Common myeloid progenitor, CD34-positive (primary cell): ENCODE measurements at regions not wholly inside any gene's neighbourhood (a gene's known extent, or its start where the extent isn't known, plus 50 kb on each side); places are given as distances from the start of the nearest gene placed in this dataset.
"Not testable (repeated sequence)": the region's sequence is repeated elsewhere in the genome, so short reads cannot be mapped to it uniquely, and the experiment has no call there.

Experiments
- CTCF ChIA-PET: fragments of 350-600 bp; sonication (Branson Sonifier 250); formaldehyde crosslinking; loops from one replicate; lab custom pipeline; 2021; ENCODE audit warnings: antibody characterized with exemption; lab: Charles Lee
- POLR2A ChIA-PET: fragments of 350-600 bp; sonication (Branson Sonifier 250); formaldehyde crosslinking; loops from one replicate; lab custom pipeline; 2021; ENCODE audit warnings: antibody characterized with exemption; lab: Charles Lee
- DNase-seq, 3 donors: peaks; one replicate each; pipeline versions ENCODE4 v3.0.0 to v3.0.0-alpha.2; 2013
- H3K27ac ChIP-seq, 2 experiments: 1 replicate in 1 of 2; 2 replicates in 1 of 2; pipeline ENCODE4 v1.7.0; 2013; ENCODE audit warnings: inconsistent platforms in 2 of 2, low read length in 2 of 2, mild to moderate bottlenecking in 2 of 2, low read depth in 1 of 2, moderate library complexity in 1 of 2; ENCODE audit not compliant: severe bottlenecking in 2 of 2, insufficient read depth in 1 of 2, poor library complexity in 1 of 2
- H3K27me3 ChIP-seq, 5 experiments: replicated peaks in 2 of 5; 1 replicate in 3 of 5; 2 replicates in 2 of 5; pipeline versions ENCODE4 v1.6.1 to v1.7.0; 2013; ENCODE audit warnings: low read length in 4 of 5, mild to moderate bottlenecking in 2 of 5, moderate library complexity in 2 of 5, inconsistent platforms in 1 of 5; ENCODE audit not compliant: insufficient read depth in 5 of 5, control insufficient read depth in 4 of 5
- H3K36me3 ChIP-seq, 4 experiments: 1 replicate in 2 of 4; 2 replicates in 2 of 4; pipeline versions ENCODE4 v1.6.1 to v1.7.0; 2013; ENCODE audit warnings: low read length in 3 of 4, control low read depth in 1 of 4, mild to moderate bottlenecking in 1 of 4; ENCODE audit not compliant: control insufficient read depth in 4 of 4, insufficient read depth in 4 of 4
- H3K4me1 ChIP-seq, 4 experiments: 1 replicate in 3 of 4; 2 replicates in 1 of 4; pipeline versions ENCODE4 v1.6.1 to v1.7.1; 2013; ENCODE audit warnings: low read length in 3 of 4, mild to moderate bottlenecking in 3 of 4, control low read depth in 1 of 4, inconsistent platforms in 1 of 4, moderate library complexity in 1 of 4; ENCODE audit not compliant: control insufficient read depth in 4 of 4, insufficient read depth in 4 of 4; ENCODE audit errors: control extremely low read depth in 1 of 4
- H3K4me3 ChIP-seq, 7 experiments: 1 replicate in 4 of 7; 2 replicates in 3 of 7; pipeline versions ENCODE4 v1.5.1 to v1.7.0; 2013; ENCODE audit warnings: mild to moderate bottlenecking in 7 of 7, low read length in 6 of 7, moderate library complexity in 6 of 7, inconsistent platforms in 2 of 7, low read depth in 2 of 7, control low read depth in 1 of 7; ENCODE audit not compliant: insufficient read depth in 4 of 7, control insufficient read depth in 1 of 7; ENCODE audit errors: extremely low read depth in 1 of 7
- H3K9me3 ChIP-seq, 5 experiments: 1 replicate in 4 of 5; 2 replicates in 1 of 5; pipeline versions ENCODE4 v1.6.1 to v1.7.1; 2013; ENCODE audit warnings: low read length in 4 of 5, mild to moderate bottlenecking in 2 of 5, inconsistent platforms in 1 of 5, low read depth in 1 of 5, moderate library complexity in 1 of 5; ENCODE audit not compliant: control insufficient read depth in 4 of 5, insufficient read depth in 2 of 5; ENCODE audit errors: control extremely low read depth in 1 of 5
- WGBS: methylation state at CpG from one replicate; pipeline ENCODE4 v1.1.5; 2013; ENCODE audit not compliant: insufficient coverage; 5-methylcytosine and 5-hydroxymethylcytosine counted together

DNA sequence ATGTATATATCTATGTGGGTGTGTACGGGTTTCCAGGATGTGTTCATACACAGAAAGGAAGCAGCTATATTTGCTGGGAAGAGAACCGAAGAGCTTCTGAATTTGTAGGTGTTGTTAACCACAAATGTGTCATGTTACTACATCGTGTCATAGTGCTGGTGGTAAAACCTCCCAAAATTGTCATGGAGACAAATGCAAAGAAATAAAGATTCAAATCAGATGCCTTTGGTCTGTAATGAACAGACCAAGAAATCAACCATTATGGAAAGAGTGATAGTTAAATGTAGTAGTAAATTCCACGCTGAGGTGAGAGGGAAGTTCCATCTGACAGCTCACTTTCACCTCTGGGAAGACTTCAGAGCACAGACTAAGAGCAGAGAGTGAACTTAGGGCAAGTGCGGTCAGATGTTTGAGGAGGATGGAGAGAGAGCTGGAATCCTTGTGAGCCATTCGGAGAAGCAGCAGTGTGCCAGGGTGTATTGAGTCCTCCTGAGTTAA, 487.5 kb downstream of the TMEM121 start:
- POLR2A ChIA-PET, result no interaction called here
- DNase-seq, result peak in 2 of 3 donors; percentile 29 to 45
- peaks cover 0 to 12% (median 4%) of the 10 kb centered on the region in 4 experiments for H3K4me1 ChIP-seq
- no peaks in the 10 kb centered on the region for H3K36me3 ChIP-seq
- H3K27ac ChIP-seq, result no peak overlapping the region
- H3K27me3 ChIP-seq, result peaks cover 0 to 3% (median 0%) of the 10 kb centered on the region in 5 experiments
- no peaks in the 10 kb centered on the region for H3K9me3 ChIP-seq
- CTCF ChIA-PET, result interaction anchor here (0.9 to 1.6 kb wide), 6 partner anchors 16 to 41 kb away, joined by 3 to 6 read pairs (median 4); no protein-coding TSS in a partner anchor
- no peak overlapping the region for H3K4me3 ChIP-seq
- WGBS, result 60% methylated on average over 2 of the region's 6 CpGs

DNA sequence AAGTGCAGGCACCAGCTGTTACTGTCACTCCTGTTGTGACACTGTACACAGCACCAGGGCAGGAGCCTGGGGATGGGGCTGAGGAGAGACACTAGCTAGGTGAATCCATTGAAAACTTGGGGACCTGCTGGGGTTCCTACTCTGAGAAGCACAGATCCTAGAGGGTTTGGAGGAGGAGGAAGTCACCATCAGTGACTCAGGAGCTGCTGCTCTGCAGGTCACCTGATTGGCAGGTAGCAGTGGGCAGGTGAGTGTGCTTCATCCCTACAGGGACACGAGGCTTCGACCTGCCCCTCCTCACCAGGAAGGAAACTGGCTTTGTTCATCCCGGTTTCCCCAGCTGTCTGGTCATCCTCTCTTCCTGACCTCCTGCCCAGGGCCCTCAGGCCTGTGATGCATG, 491.6 kb downstream of the TMEM121 start:
- POLR2A ChIA-PET, DNase-seq, H3K36me3 ChIP-seq, H3K27me3 ChIP-seq, H3K4me1 ChIP-seq, H3K4me3 ChIP-seq, H3K9me3 ChIP-seq, H3K27ac ChIP-seq: not testable (repeated sequence)
- CTCF ChIA-PET, result interaction anchor here (2.4 kb wide), 1 partner anchor 8 kb away, joined by 5 read pairs; no protein-coding TSS in a partner anchor
- WGBS, result 90% methylated on average over 2 of the region's 3 CpGs

DNA sequence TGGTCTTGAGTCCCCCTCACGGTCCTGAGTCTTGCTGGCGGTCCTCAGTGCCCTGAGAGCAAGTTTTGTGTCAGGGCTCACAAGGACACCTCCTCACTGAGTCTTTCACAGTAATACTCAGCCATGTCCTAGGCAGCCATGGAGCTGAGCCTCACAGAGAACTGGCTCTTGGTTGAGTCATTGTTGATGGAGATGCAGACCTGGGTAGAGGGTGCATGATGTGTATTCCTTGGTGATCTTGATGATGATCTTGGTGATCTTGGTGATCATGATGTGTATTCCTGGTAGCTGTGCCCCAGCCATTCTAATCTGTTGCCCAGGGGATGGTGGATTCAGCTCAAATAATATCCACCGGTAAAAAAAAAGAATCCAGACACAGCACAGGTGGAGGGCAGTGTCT, 495.4 kb downstream of the TMEM121 start:
- Histone ChIP-seq H3K36me3 (no peaks in the 10 kb centered on the region), H3K27ac (no peak overlapping the region), H3K4me3 (no peak overlapping the region), H3K27me3 (peaks cover 0 to 9% (median 0%) of the 10 kb centered on the region in 5 experiments), H3K4me1 (peaks cover 0 to 2% (median 0%) of the 10 kb centered on the region in 4 experiments), H3K9me3 (peaks cover 0 to 2% (median 0%) of the 10 kb centered on the region in 5 experiments)
- ChIA-PET POLR2A (no interaction called here), CTCF (no interaction called here)
- DNase-seq, result no peak
- WGBS, result no CpG with 5 or more reads among the region's 3 CpGs

DNA sequence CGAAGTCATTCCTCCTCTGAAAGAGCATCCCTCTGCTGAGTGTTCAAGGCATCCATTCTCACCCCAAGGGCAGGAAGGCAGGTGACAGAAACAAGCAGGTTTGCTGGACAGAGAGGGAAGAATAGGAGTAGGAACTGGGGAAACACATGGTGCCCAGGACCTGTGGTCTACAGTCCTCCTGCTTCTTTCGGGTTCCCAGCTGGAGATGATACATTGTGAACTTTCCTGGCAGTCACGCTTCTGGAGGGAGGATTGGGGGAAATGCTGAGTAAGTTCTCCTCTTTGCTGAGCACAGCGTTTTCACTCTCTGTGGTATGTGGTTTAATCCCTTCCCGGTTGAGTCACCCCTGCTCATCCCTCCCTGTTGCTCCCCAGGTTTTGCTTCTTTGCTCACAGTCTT, 496.3 kb downstream of the TMEM121 start:
- H3K27ac ChIP-seq, H3K4me1 ChIP-seq, CTCF ChIA-PET, H3K27me3 ChIP-seq, H3K4me3 ChIP-seq, H3K36me3 ChIP-seq, H3K9me3 ChIP-seq, POLR2A ChIA-PET: not testable (repeated sequence)
- peak in 1 of 3 donors; percentile 63 for DNase-seq
- WGBS, result 0% methylated on average over 1 of the region's 5 CpGs

- no peak for DNase-seq
- H3K27me3 ChIP-seq, result peaks cover 0 to 9% (median 1%) of the 10 kb centered on the region in 5 experiments
- H3K4me3 ChIP-seq, result no peak overlapping the region
- ChIA-PET POLR2A (no interaction called here), CTCF (no interaction called here)
- H3K4me1 ChIP-seq, result peaks cover 0 to 2% (median 0%) of the 10 kb centered on the region in 4 experiments
- WGBS, result no CpG with 5 or more reads among the region's 1 CpG
- no peaks in the 10 kb centered on the region for H3K36me3 ChIP-seq
- no peak overlapping the region for H3K27ac ChIP-seq
- H3K9me3 ChIP-seq, result peaks cover 0 to 2% (median 0%) of the 10 kb centered on the region in 5 experiments
Observed at GRCh38 chr14:106023411-106023810, 497.0 kb downstream of the TMEM121 start.

- WGBS, result 62% methylated on average over 2 of the region's 7 CpGs
- Histone ChIP-seq H3K9me3 (peaks cover 0 to 2% (median 0%) of the 10 kb centered on the region in 5 experiments), H3K27me3 (peaks cover 0 to 9% (median 2%) of the 10 kb centered on the region in 5 experiments), H3K27ac (no peak overlapping the region), H3K4me1 (peaks cover 0 to 2% (median 0%) of the 10 kb centered on the region in 4 experiments), H3K36me3 (no peaks in the 10 kb centered on the region), H3K4me3 (no peak overlapping the region)
- ChIA-PET POLR2A (no interaction called here), CTCF (interaction anchor here (1.2 to 1.7 kb wide), 2 partner anchors 12 to 14 kb away, joined by 3 read pairs; no protein-coding TSS in a partner anchor)
- peak in 1 of 3 donors; percentile 30 for DNase-seq
Observed at GRCh38 chr14:106024983-106025604, 498.7 kb downstream of the TMEM121 start.

DNA sequence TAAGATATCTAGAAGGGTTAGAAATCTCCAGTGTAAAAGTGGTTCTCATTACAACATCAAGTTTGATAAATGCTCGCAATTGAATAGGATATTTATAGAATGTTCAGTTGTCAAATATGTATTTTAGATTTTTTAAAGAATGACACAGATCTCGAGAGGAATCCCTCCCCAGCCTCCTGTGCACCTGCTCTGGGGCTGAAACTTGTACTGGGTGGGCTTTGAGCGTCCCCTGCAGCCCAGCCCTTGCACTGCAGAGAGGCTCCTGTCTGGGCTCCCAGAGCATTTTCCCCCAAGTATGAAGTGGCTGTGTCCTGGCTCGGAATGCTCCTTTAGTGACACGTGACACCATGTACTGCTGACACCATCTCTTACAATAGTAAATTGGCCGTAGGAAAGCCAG, 499.6 kb downstream of the TMEM121 start:
- POLR2A ChIA-PET, result no interaction called here
- WGBS, result no CpG with 5 or more reads among the region's 6 CpGs
- DNase-seq, result no peak

More for the DNA sequence above, 499.6 kb downstream of the TMEM121 start:
- CTCF ChIA-PET, result interaction anchor here (1.2 to 1.7 kb wide), 2 partner anchors 11 to 15 kb away, joined by 3 read pairs; no protein-coding TSS in a partner anchor
- Histone ChIP-seq H3K9me3 (peaks cover 0 to 2% (median 0%) of the 10 kb centered on the region in 5 experiments), H3K4me1 (peaks cover 0 to 2% (median 0%) of the 10 kb centered on the region in 4 experiments), H3K27me3 (peaks cover 0 to 6% (median 2%) of the 10 kb centered on the region in 5 experiments), H3K27ac (no peak overlapping the region), H3K36me3 (no peaks in the 10 kb centered on the region), H3K4me3 (no peak overlapping the region)
